GM19238 (cell line): ENCODE measurements at regions not wholly inside any gene's neighbourhood (a gene's known extent, or its start where the extent isn't known, plus 50 kb on each side); places are given as distances from the start of the nearest gene placed in this dataset.

Source experiments
- DNase-seq: peaks from one replicate; pipeline ENCODE4 v3.0.0; 2011; ENCODE audit warnings: low spot score; ENCODE audit not compliant: insufficient read length

DNA sequence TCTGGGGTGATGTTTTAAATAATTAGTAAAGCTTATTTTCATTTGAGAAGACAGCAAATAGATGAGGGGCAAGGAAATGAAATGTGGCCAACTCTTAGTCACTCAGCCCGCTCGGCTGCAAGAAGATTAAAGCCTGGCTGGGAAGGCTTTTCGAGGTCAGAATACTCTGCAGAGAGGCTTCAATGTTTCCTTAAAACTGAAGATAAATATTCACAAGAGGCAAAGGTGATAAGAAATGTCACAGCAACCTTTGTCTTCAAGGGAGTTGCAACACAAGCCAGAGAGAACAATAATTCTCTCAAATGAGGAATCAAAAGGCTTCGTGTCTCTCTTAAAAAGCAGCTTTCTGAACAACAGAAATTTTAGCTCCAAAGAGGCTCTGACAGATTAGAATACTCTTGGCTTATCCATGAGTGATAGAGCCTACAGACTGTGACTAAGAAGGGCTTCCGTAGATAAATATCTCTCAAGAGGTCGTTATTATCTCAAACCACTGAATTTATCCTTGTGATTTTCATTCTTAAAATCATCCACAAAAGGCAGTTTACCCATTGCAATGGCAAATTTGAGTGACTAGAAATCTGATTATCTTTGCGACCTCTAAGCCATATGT, 92.5 kb downstream of the KLF6 start:
- DNase-seq: no peak

DNA sequence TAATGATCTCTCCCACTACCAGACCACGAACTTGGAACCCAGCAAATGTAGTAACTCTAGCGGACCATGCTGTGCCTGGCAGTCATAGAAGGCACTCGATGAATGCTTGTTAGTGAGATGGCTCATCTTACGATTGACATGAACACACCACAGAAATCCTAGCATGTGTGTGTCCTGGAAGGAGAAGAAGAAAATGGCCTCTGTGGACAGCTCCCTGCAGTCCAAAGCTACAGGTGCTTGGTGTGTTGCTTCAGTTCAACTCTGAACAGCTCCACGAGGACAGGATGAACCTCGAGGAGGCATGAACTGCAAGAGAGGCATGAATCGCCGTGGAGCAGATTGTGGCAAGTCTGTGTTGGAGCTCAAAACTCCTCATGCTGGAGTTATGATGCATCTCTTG, 93.5 kb downstream of the KLF6 start:
- DNase-seq: no peak

DNA sequence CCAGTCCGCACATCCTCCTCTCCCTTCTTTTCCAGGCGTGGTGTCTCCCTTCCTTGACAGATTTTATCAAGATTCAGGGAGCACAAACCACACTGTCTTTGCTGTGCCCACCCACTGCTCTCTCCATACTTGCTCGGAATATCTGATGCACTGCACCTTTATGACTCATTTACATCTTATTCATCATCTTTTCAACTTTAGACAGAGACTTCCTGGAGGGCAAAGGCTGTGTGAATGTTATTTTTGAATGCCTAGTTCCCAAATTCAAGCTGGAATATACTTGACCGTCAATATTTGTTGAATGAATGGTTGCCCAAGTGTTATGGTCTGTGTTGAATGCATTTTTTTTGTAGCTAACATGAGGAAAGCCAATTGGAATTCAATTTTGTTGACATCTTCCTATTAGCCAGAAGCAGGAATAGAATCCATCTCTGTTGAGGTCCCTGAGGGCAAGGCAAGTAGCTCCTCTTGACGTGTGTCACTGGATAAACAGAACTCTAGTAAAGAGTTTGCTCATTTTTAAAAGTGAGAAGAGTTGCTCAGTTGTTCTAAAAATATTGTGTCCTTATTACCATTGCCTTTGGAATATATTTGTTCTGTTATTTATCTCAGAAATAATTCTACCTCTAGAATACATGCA, 95.0 kb downstream of the KLF6 start:
- DNase-seq: no peak

DNA sequence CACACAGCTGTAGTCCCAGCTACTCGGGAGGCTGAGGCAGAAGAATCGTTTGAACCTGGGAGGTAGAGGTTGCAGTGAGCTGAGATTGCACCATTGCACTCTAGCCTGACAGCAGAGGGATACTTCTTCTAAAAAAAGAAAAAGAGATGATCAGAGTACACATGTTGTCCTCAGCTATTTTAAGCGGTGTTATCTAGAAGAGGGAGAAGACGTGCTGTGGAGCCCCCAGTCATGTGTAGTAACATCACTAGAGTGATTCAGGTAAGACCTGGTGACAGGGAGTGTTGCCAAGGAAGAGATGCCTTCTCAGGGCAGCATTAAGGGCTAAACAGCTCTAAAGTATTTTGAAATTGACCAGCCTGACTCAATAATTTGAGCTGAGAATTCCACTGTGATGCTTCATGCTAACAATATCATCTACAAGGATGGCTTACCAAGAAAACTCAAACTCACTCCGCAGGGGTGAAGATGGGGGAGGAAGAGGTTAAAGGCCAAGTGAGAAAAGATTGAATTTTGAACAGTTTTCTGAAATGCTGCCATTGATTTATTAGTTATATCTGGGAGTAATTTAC, 97.4 kb downstream of the KLF6 start:
- no peak for DNase-seq

DNA sequence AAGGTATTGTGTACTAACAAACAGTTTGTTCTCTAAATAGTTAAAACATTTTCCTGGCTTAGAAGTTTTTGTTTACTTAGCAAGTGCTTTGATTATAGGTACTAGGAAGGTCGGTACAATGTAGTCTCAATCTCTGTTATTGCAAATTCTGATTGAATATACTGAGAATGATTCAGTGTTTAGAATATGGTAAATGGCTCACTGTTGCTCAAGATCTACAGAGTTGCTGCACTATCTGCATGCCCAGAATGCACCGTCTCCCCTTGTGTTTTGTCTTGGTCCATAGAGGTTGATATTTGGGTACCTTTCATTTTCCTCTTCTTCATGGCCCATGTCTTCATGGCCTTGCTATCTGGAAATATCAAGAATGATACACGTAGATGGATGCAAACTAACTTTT, 99.6 kb downstream of the KLF6 start:
- no peak for DNase-seq

DNA sequence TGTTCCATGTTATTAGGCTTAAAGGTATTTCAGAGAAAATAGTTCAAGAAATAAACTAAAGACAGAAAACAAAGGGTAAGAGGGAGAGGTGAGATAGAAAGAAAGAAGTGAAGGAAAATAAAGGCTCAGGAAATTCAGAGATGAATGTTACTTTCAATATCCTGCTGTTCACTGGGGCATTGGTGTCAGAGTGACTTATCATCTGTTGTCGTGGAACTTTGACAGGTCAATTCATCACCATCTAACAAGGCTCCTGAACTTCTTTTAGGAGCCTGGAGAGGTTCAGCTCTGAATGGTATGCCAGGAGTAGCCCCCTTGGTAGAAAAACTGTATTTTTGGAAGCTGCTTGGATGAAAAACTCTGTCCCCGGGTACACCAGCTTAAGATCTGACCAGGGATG, 100.1 kb downstream of the KLF6 start:
- DNase-seq: no peak

DNA sequence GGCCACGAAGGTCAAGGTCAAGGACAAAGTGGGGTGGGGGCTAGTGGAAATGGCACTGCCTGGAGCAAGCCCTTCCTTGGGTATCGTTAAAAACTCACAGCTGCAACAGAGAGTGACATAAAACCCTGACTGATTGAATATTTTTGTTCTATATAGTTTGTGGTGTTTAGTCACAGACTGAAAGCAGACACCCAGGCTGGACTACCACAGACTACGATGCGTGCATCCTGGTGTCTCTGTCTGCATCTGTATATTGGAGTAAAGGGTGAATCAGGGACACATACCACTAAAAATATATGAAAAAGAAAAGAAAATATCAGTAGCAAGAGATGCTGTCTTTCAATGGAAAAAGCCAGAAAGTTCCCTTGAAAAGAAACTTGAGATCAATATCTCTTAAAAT, 101.4 kb downstream of the KLF6 start:
- DNase-seq: no peak

- DNase-seq: no peak
Measured at GRCh38 chr10:3682745-3683144, 102.3 kb downstream of the KLF6 start.

DNA sequence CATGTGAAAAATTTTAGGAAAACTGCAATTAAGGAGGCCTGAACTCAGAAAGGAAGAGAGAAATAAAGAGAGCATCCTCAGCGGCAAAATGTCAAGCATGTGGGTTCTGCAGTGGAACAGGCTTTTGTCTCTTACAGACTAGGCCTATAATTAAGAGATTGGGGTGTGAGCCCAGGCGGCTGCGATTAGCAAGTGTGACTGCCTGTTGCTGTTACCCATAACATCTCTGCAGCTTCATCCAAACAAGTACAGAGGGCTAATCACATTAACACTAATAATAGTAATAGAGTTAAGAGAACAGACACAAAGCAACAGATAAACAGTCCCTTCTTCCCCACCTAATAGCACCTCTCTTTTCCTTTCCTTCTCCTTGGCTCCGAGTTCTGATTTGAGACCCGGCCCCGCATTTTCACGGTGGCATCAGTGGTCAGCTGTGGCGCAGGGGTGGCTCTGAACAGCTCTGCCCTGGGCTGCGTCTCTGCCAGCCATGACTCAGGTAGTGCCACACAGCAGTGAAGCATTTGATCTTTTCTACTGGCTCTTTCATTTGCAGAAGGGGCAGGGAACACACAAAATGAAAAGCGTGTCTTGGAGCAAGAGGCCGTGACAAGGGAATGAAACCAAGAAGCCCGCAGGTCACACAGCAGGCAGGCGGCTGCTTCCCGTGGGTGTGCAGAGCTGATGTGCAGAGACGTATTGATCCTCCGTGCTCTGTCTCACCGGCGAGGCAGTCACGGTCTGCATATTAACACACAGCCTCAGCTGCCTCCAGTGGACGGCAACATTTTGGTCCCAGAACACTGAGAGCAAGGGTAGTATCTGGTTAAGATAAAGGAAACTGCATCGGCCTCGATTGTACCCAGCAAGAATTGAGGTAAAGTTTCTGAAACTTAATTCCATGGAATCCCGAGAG, 103.1 kb downstream of the KLF6 start:
- DNase-seq: no peak

GRCh38 chr10:3679950-3680629, 104.9 kb downstream of the KLF6 start:
- DNase-seq: no peak

- DNase-seq: no peak
Measured at GRCh38 chr10:3678629-3679227, 106.3 kb downstream of the KLF6 start.

DNA sequence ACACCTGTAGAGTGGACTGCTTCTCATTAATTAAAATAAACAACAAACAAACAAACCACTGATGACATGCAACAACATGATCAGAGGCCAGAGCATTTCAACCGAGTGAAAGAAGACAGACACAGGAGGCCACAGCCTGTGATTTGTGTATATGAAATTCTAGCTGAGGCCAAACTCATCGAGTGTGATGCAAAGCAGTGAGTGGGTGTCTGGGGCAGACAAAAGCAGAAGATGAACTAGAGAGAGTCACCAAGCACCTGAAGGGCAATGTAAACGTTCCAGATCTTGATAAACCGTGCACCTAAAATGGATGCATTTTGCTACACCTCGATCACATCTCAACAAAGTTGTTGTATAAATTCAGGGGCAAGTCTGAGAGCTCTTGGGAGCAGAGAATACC, 108.4 kb downstream of the KLF6 start:
- DNase-seq: no peak

DNA sequence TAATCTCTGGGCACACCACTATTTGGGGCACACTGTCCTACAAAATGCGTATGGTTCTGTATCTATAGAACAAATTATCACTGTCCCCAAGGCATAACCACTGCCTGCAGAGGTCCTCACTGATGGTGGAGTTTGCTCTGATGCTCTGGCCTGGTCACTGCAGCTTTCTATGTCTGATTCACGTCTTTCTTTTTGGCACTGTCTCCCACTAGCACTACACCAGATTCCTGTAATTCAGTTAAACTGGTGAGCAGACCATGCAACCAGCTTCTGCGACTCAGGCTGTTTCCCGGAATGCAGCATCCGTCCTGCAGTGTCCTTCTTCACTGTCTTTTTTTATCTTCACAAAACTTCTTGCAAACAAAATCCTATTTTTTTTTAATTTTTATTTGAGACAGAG, 112.8 kb downstream of the KLF6 start:
- DNase-seq: no peak

DNA sequence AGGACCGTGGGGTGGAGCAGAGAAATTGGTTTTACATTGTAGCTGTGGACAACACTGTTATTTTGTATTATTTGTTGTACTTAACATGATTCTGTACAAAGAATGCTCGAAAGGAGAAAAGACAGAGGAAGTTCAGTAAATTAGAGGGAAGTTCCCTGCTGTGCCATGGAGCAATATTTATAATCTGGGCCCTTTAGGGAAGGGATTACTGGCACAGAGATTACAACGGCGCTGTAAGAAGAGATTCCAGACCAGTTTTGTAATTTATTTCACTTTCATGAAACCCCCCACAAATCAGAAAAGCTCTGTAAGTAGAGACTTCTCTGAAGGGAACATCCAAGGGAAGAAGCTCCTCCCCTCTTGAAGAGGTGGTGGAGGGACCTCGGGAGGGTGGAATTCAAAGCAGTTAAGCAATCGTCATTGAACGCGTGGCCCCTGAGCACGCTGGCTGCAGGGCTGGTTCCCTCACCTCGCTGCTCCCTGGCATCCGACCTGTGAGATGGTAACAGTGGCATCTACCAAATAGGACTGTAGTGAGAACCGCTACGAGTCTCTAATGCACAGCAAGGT, 113.5 kb downstream of the KLF6 start:
- DNase-seq: no peak

DNA sequence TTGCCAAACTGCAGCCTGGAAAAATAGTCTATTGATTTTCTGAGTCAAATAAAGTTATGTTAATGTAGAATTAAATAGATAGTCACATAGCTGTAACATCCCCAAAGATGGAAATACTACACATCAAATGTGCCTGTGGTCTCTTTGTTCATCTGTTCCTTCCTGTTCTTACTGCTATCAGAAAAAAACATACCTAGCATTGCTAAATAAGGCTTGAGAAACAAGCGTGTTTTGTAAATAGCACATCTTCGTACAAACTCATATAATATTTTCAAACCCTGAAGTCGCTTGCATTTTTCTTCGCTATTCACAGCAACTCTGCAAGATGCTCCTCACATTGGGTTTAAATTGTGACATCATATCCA, 116.1 kb downstream of the KLF6 start:
- DNase-seq: no peak

DNA sequence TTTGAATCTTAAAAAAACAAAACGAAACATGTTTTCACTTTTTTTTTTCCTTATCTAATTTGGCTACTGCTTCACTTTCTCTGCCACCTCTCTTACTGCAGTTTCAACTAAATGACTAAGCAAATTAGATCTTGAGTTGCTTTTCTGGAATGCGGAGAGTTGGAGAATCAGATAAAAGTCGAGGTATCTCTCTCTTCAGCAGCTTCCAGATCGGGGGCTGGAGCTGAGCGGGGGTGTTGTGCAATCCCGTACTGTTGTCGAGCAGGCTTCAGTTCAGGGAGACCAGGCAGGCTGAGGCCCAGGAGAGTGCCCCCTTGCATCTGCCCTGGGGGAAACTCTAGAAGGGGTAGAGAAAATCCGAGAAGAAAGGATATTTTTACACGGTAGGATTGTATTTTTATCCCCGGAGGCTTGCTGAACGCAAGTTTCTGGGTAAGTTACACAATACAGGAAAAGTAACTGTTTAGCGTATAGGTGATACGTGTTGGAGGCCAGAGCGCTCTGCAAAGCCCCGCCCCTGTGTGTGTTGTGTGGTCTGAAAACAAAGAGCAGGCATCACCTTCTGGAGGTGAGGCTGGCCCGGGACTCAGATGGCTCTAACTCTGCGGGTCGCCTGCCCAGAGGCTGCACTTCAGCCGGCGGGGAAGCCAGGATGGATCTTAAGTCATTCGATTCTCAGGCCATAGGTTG, 116.6 kb downstream of the KLF6 start:
- no peak for DNase-seq

- DNase-seq: no peak
Measured at GRCh38 chr10:3666525-3667302, 118.3 kb downstream of the KLF6 start.

DNA sequence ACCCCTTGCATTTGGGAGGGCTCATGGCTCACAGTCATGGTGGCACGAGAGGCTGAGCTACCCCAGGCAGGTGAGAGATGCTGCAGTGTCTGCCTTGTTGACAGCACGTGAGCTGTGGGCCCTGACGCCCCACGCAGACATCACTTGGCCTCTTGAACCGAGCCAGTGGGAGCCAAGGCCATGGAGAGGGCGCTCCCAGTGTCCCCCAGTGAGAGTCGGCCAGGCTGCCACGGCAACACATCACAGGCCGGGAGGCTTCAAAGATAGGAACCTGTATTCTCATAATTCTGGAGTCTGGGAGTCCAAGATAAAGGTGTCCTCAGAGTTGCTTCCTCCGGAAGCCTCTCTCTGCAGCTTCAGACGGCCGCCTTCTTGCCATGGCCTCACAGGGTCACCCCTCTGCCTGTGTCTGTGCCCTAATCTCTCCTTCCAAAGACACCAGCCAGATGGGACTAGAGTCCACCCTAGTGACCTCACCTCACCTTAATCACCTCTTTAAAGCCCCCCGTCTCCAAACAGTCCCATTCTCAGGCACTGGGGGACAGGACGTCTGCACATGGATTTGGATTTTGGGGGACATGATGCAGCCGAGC, 119.6 kb downstream of the KLF6 start:
- no peak for DNase-seq

GRCh38 chr10:3662775-3663174, 122.2 kb downstream of the KLF6 start:
- DNase-seq: no peak
